Endothelial cell of umbilical vein (primary cell): ENCODE measurements at regions not wholly inside any gene's neighbourhood (a gene's known extent, or its start where the extent isn't known, plus 50 kb on each side); places are given as distances from the start of the nearest gene placed in this dataset.

ENCODE experiments used
- BruUV-seq: library from RNA; stranded (reverse); fragments of 400-500 nt; replicated peaks from 2 replicates; lab custom pipeline; 2021; lab: Mats Ljungman, UMichigan
- CTCF ChIA-PET: fragments of 300-600, 350-600 bp; sonication (Branson Sonifier 250); formaldehyde crosslinking; loops from one replicate; lab custom pipeline; 2021; ENCODE audit warnings: antibody characterized with exemption, inconsistent platforms; lab: Charles Lee
- POLR2A ChIA-PET: fragments of 300-600, 350-600 bp; sonication (Branson Sonifier 250); formaldehyde crosslinking; loops from one replicate; lab custom pipeline; 2021; ENCODE audit warnings: antibody characterized with exemption, inconsistent platforms; lab: Charles Lee
- DNase-seq: peaks from one replicate; pipeline ENCODE4 v3.0.0-alpha.2; 2011; ENCODE audit warnings: low read depth, low spot score
- FAIRE-seq: peaks from 2 replicates; lab custom pipeline; 2011; peaks lifted over from hg19 to GRCh38; lab: Jason Lieb, UNC
- H2AFZ ChIP-seq: 2 replicates; pipeline ENCODE4 v1.6.0; 2012; ENCODE audit warnings: low read depth, low read length, control low read depth, inconsistent platforms
- H3K27ac ChIP-seq: 2 replicates; pipeline ENCODE4 v1.5.1; 2011; ENCODE audit warnings: low read depth, mild to moderate bottlenecking, control low read depth, low read length, moderate library complexity; ENCODE audit not compliant: insufficient read depth
- H3K27me3 ChIP-seq, 2 experiments: 2 replicates each; pipeline versions ENCODE4 v1.6.0 to v1.6.1; 2011; ENCODE audit warnings: low read length in 2 of 2, mixed read lengths in 1 of 2; ENCODE audit not compliant: control insufficient read depth in 2 of 2, insufficient read depth in 2 of 2
- H3K36me3 ChIP-seq, 2 experiments: 2 replicates in 1 of 2; 3 replicates in 1 of 2; pipeline ENCODE4 v1.5.1; 2011; ENCODE audit warnings: low read length in 2 of 2, mild to moderate bottlenecking in 1 of 2, moderate library complexity in 1 of 2; ENCODE audit not compliant: control insufficient read depth in 2 of 2, insufficient read depth in 2 of 2; ENCODE audit errors: extremely low read depth in 1 of 2
- H3K4me1 ChIP-seq: 3 replicates; pipeline ENCODE4 v1.5.1; 2011; ENCODE audit warnings: mild to moderate bottlenecking, low read length; ENCODE audit not compliant: control insufficient read depth, insufficient read depth; ENCODE audit errors: extremely low read depth
- H3K4me2 ChIP-seq: 2 replicates; pipeline ENCODE4 v1.6.1; 2011; ENCODE audit warnings: low read length, control low read depth, mixed read lengths; ENCODE audit not compliant: insufficient read depth
- H3K4me3 ChIP-seq, 3 experiments: fragments of 200-600 bp in 1 of 3; sonication (generic), shearing (Covaris generic) in 1 of 3; replicated peaks in 1 of 3; 2 replicates each; pipeline ENCODE4 v1.5.1; 2011 to 2016; ENCODE audit warnings: control low read depth in 3 of 3, low read length in 3 of 3, mild to moderate bottlenecking in 2 of 3, inconsistent platforms in 1 of 3, low read depth in 1 of 3, moderate library complexity in 1 of 3; ENCODE audit not compliant: insufficient read depth in 1 of 3
- H3K79me2 ChIP-seq: 2 replicates; pipeline ENCODE4 v1.6.0; 2012; ENCODE audit warnings: low read length, inconsistent platforms; ENCODE audit not compliant: control insufficient read depth, insufficient read depth
- H3K9ac ChIP-seq: replicated peaks from 2 replicates; pipeline ENCODE3; 2011; ENCODE audit warnings: low read length, control low read depth; ENCODE audit not compliant: insufficient read depth; ENCODE audit errors: extremely low read depth
- H3K9me1 ChIP-seq: replicated peaks from 3 replicates; pipeline ENCODE4 v1.6.0; 2011; ENCODE audit warnings: mild to moderate bottlenecking, low read length; ENCODE audit not compliant: control insufficient read depth, insufficient read depth; ENCODE audit errors: extremely low read depth
- H3K9me3 ChIP-seq: replicated peaks from 2 replicates; pipeline ENCODE4 v1.5.1; 2012; ENCODE audit warnings: low read length, inconsistent platforms; ENCODE audit not compliant: control insufficient read depth, insufficient read depth
- H4K20me1 ChIP-seq: replicated peaks from 2 replicates; pipeline ENCODE3; 2011; ENCODE audit warnings: mild to moderate bottlenecking, low read length; ENCODE audit not compliant: control insufficient read depth, insufficient read depth; ENCODE audit errors: extremely low read depth
- EZH2 ChIP-seq: IDR thresholded peaks from 2 replicates; pipeline ENCODE4 v1.6.1; 2012; ENCODE audit warnings: borderline replicate concordance, low read depth, mild to moderate bottlenecking, moderate library complexity, low read length, inconsistent platforms; ENCODE audit not compliant: severe bottlenecking
- FOS ChIP-seq: IDR thresholded peaks from 2 replicates; pipeline ENCODE4 v1.6.1; 2011; ENCODE audit warnings: mild to moderate bottlenecking, low read length, moderate library complexity, borderline replicate concordance; ENCODE audit not compliant: insufficient read depth
- GATA2 ChIP-seq: IDR thresholded peaks from 2 replicates; pipeline ENCODE4 v1.7.0; 2011; ENCODE audit warnings: low read depth, mild to moderate bottlenecking, moderate library complexity, mixed read lengths, low read length; ENCODE audit not compliant: insufficient read length, insufficient read depth
- JUN ChIP-seq: IDR thresholded peaks from 2 replicates; pipeline ENCODE4 v1.6.1; 2011; ENCODE audit warnings: borderline replicate concordance, low read depth; ENCODE audit not compliant: insufficient read length, insufficient read depth
- MYC ChIP-seq: IDR thresholded peaks from one replicate; pipeline ENCODE4 v1.6.1; 2011; ENCODE audit warnings: mild to moderate bottlenecking, low read depth, low read length
- POLR2A ChIP-seq: IDR thresholded peaks from 2 replicates; pipeline ENCODE4 v1.6.1; 2012; ENCODE audit warnings: low read depth, mild to moderate bottlenecking, control low read depth, low read length
- POLR2AphosphoS5 ChIP-seq: IDR thresholded peaks from 2 replicates; pipeline ENCODE4 v1.6.1; 2012; ENCODE audit warnings: low read depth, mild to moderate bottlenecking, control low read depth, low read length, moderate library complexity; ENCODE audit not compliant: insufficient read depth
- dilution Hi-C: fragments of 300-500 bp; cut with MboI; formaldehyde crosslinking; loops from one replicate; pipeline ENCODE4 v1.15.0; 2019; ENCODE audit warnings: low sequenced_read_pairs; ENCODE audit not compliant: extremely low pct_ligation_motif_present
- intact Hi-C: fragments of 100-400 bp; cut with micrococcal nuclease; formaldehyde crosslinking; loops from one replicate; pipeline ENCODE4 v1.10.0; 2022
- TF ChIP-seq, protein P1 (sequence below), 2 donors: IDR thresholded peaks; 1 replicate in 1 of 2; 2 replicates in 1 of 2; pipeline ENCODE4 v1.5.1; 2011; ENCODE audit warnings: low read length in 2 of 2, mild to moderate bottlenecking in 2 of 2, moderate library complexity in 2 of 2, control low read depth in 1 of 2, inconsistent platforms in 1 of 2, low read depth in 1 of 2; ENCODE audit not compliant: insufficient read depth in 1 of 2; ENCODE audit errors: extremely low read depth in 1 of 2
- TF ChIP-seq, protein P2 (sequence below): IDR thresholded peaks from 2 replicates; pipeline ENCODE4 v1.6.1; 2011; ENCODE audit not compliant: insufficient read depth, insufficient read length

DNA sequence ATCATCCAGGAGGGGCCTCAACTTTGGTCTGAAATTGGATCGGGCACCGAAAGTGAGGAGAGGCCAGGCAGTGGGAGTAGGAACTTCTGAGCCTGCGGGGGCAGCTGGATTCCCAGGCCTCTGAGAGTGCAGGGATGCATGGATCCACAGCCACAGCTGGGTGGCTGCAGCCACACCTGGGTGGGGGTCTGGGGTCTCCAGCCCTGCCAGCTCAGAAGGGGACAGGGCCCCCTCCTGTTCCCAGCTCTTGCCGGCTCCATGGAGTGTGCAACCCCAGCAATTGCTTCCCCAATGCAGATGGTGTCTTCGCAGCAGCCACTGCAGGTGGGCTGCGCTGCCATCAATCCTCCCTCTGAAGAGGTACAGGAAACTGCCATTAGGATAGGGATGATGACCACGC is 123.7 kb downstream of the BCHE start:
- Histone ChIP-seq H3K79me2 (no peaks in the 10 kb centered on the region), H3K9ac (no peak overlapping the region), H3K4me3 (no peak overlapping the region), H3K9me1 (no peaks in the 10 kb centered on the region), H3K27me3 (no peaks in the 10 kb centered on the region), H3K27ac (no peak overlapping the region), H3K4me2 (no peak overlapping the region), H3K36me3 (no peaks in the 10 kb centered on the region), H4K20me1 (no peaks in the 10 kb centered on the region), H3K9me3 (peaks cover 2% of the 10 kb centered on the region), H2AFZ (no peak overlapping the region), H3K4me1 (no peaks in the 10 kb centered on the region)
- BruUV-seq, result no TSS peak
- dilution Hi-C loops (no loop called here), intact Hi-C loops (no loop called here)
- FAIRE-seq, result no peak
- ChIA-PET CTCF (no interaction called here), POLR2A (no interaction called here)
- no peak for DNase-seq
- TF ChIP-seq POLR2A (no peak), JUN (no peak), FOS (no peak), GATA2 (no peak), POLR2AphosphoS5 (no peak), EZH2 (no peak), MYC (no peak)
- TF ChIP-seq, protein P1, sequence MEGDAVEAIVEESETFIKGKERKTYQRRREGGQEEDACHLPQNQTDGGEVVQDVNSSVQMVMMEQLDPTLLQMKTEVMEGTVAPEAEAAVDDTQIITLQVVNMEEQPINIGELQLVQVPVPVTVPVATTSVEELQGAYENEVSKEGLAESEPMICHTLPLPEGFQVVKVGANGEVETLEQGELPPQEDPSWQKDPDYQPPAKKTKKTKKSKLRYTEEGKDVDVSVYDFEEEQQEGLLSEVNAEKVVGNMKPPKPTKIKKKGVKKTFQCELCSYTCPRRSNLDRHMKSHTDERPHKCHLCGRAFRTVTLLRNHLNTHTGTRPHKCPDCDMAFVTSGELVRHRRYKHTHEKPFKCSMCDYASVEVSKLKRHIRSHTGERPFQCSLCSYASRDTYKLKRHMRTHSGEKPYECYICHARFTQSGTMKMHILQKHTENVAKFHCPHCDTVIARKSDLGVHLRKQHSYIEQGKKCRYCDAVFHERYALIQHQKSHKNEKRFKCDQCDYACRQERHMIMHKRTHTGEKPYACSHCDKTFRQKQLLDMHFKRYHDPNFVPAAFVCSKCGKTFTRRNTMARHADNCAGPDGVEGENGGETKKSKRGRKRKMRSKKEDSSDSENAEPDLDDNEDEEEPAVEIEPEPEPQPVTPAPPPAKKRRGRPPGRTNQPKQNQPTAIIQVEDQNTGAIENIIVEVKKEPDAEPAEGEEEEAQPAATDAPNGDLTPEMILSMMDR (IDR thresholded peaks at IDR 0.05; ENCODE audit: extremely low read depth in 1 of 2, insufficient read depth in 1 of 2, low read depth in 1 of 2, low read length in 2 of 2), result no peak
- TF ChIP-seq, protein P2, sequence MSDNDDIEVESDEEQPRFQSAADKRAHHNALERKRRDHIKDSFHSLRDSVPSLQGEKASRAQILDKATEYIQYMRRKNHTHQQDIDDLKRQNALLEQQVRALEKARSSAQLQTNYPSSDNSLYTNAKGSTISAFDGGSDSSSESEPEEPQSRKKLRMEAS, result no peak
